ENCODE measurements at regions not wholly inside any gene's neighbourhood (a gene's known extent, or its start where the extent isn't known, plus 50 kb on each side); places are given as distances from the start of the nearest gene placed in this dataset.

DNA sequence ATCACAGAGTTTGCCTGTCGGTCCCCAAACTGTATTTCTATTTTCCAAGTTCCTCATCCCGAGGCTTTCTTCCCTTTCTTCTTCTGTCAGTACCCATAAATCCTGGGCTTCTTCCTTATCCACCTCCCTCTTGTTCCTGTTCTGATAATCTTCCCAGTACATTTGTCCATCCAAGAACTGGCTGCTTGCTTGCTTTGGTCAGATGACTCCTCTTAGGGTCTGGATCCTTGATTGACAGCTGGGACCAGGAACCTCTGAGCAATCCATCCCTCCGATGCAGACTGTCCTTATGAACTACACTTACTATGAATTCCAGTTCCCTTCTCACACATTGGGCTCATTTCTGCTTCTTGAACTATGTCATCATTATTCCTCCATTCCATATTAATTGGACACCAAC lies 275.3 kb upstream of the CITED2 start:
- DNase-seq = no peak

GRCh38 chr6:139649128-139649527 lies 274.7 kb upstream of the CITED2 start:
- no peak for DNase-seq

GRCh38 chr6:139648430-139649000 lies 274.1 kb upstream of the CITED2 start:
- DNase-seq = no peak

DNA sequence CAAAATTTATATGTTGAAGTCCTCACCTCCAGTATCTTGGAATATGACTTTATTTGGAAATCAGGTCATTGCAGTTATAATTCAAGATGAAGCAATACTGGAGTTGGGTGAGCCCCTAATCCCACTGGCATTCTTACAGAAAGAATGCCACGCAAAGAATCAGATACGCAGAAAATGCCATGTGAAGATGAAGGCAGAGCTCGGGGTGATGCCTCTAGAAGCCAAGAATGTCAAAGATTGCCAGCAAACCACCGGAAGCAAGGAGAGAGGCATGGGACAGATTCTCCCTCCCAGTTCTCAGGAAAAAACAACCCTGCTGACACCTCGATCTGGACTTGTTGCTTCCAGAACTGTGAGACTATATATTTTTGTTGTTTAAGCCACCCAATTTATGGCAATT lies 273.4 kb upstream of the CITED2 start:
- no peak for DNase-seq

DNA sequence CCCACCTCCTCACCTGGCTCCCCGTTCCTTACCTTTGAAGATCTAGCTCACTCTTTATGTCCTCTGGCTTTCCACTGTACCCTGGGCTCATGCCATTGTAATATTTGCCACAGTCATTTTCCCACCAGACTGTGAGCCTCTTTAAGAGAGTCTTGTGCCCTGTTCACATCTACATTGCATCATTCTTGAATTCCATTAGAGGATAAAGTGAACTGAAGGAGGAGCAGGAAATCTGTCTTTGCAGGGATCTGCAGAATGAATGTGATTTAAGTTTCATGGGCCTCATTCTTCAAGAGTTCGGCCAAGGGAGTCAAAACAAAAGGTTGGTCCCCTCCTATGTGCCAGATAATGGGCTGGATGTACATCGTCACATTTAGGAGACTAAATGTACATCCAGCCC lies 272.6 kb upstream of the CITED2 start:
- no peak for DNase-seq

GRCh38 chr6:139644821-139645220 lies 270.4 kb upstream of the CITED2 start:
- no peak for DNase-seq

- DNase-seq = no peak
Measured at GRCh38 chr6:139643986-139644385, 269.5 kb upstream of the CITED2 start.

DNA sequence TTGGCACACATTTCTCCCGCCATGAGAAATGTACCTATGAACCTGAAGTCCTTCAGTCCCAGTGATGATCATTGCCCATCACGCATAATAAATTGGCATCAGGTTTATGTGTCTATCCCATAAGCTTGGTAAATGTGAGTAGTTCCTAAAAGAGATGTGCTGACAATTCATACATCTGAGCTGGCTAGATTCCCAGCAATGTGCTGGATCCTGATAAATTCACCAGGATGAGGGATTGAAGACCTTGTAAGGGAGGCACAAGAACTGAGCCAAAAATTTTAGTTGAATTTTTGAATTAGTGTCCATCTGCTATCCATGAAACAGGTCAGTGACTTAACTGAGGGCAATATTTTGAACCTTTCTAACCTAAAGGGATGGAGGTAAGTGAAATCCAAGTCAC lies 267.9 kb upstream of the CITED2 start:
- DNase-seq = no peak

DNA sequence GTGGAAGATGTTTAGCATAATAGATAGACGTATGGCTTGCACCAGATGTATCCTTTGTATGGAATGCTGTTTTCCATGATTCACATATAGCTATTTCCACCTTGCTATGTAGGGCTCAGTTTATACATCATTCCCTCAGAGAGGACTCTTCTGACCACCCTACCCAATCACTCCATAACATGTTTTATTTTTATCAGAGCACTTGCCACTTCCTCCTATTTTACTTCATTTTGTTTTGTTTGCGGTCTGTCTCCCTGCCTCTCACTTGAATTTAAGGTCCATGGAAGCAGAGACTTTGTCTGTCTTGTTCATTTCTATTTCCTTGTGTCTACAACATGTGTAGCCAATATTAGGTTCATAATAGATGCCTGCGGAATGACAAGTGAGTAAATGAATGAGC lies 266.9 kb upstream of the CITED2 start:
- no peak for DNase-seq

- DNase-seq = no peak
Measured at GRCh38 chr6:139640921-139641320, 266.5 kb upstream of the CITED2 start.

DNA sequence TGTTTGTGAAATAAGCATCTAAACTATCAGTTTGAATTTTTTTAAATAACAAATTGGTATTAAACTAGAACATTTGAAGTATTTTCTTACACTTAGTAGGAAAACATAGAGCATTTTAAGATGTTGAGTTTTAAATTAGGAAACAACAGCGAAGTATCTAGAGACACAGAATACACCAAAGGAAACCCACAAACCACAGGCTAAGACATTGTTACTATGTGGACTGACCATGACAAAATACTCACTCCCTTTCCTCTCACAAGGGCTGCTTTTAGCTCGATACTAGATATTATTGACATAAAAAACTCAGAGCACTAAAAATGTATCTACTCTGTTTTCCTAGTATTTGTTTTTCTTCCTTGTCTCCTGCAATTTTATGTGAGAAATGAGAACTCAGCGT lies 266.0 kb upstream of the CITED2 start:
- DNase-seq = no peak

DNA sequence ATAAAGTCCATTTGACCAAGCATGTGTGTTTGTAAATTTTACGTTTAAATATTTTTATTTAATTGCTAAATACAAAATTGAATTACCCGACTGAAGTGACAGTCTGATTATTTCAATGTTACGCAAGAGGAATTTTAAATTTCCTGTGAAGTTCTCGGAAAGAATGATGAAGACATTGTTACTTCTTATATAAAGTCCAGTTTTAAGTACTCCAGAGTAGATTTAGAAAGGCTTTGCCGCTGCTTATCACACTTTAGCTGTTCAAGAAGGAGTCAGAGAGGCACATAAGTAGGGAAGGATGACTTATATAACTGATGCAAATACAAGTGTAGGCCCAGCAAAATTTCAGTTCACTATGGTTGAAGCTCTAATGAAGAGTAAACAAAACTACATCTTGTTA lies 265.1 kb upstream of the CITED2 start:
- no peak for DNase-seq

- no peak for DNase-seq
Measured at GRCh38 chr6:139638179-139638941, 263.9 kb upstream of the CITED2 start.

DNA sequence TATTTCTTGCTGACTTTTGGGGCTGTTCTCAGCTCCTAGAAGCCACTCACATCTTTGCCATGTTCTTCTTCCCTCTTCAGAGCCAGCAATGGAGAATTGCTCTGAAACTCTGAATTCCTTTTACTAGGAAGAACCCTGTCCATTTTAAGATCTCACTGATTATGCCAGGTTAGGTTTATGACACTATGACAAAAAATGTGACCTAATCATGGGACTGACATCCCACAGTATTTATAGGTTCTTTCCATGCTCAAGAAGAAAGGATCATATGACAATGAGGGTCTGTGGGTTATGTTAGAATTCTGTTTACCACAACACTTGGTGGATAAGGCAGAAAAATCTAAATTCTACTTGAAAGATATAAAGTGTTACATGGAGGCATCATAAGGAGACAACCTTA lies 263.3 kb upstream of the CITED2 start:
- no peak for DNase-seq

DNA sequence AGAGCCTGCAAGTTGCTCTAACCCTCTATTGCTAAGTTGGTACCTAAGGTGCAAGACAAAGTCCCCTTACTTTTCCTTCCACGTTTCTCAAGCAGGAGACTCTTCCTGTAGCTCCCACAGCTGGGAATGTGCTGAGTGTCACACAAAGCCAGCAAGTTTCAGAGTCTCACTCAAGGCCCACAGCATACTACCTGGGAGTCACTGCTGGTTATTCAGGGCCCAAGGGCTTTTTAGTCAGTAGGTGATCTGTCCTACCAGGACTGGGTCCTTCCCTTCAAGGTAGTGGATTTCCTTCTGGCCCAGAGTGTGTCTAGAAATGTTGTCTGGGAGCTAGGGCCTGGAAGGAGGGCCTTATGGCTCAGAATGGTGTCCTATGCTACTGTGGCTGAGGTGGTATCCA lies 261.9 kb upstream of the CITED2 start:
- no peak for DNase-seq

- no peak for DNase-seq
Measured at GRCh38 chr6:139635401-139636130, 261.1 kb upstream of the CITED2 start.

DNA sequence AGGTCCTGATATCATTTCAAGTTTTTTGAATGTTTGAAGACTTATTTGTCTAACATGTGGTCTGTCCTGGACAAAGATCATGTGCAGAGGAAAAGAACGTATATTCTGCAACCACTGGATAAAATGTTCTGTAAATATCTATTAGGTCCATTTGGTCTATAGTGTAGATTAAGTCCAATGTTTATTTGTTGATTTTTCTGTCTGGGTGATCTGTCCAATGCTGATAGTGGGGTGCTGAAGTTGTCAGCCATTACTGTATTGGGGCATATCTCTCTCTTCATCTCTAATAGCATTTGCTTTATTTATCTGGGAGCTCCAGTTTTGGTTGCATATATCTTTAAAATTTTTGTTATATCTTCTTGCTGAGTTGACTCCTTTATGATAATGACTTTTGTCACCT lies 258.4 kb upstream of the CITED2 start:
- no peak for DNase-seq

DNA sequence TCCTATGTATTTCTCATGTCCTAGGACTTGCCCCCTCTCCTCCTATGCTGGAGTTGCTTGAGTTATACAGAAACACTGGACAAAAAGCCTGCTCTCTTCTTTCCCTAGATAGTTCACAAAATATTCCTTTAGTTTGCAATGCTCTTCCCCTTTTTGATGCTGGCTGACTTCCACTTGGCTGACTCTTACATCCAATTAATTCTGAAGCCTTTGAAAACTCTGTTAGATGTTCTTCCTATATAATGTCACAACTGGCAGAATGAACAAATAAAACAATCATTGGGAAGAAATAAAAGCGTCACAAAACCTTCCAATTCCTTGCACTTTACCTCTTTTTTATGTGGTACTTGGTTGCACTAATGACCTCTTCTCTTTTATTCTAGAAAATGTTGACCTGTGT lies 253.8 kb upstream of the CITED2 start:
- DNase-seq = no peak

- no peak for DNase-seq
Measured at GRCh38 chr6:139627091-139627490, 252.6 kb upstream of the CITED2 start.

- DNase-seq = no peak
Measured at GRCh38 chr6:139625998-139626975, 251.8 kb upstream of the CITED2 start.

DNA sequence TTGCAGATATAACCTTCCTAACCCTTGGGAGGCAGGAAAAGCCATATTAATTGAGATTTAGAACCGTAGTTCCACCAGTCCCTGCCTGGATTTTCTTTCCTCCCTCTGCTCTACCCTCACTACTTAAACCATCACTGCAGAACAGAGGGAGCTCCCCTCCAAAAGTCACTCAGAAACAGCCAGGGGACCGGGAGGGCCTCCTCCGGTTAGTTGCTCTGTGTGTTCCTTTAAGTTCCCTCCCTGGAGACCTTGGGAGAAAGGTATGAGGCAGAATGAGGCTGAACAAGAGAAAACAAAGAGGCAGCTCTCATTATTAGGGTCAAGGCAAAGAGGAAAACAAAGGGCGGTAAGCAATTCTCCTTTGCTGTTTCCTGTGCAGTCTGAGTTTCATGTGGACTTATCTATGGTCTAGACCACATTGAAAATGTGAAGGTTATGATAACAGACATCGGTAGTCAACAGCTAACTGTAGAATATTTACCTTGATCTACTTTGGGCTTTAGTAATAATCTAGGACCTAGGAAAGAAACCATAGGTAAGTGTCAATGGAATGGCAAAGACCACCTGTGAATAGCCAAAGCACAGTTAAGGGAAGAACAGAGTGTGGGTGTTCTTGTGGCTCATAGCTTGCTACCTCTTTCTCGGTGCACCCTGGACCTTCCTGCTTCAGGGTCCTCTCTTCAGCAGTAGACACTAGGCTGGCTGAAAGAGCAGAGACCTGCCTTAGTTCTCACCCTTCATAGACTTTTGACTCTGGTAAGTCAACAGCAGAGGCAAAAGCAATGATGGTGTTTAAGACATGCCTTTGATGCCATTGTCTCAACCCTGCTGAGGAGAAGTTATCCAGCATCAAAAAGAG lies 250.9 kb upstream of the CITED2 start:
- no peak for DNase-seq

DNA sequence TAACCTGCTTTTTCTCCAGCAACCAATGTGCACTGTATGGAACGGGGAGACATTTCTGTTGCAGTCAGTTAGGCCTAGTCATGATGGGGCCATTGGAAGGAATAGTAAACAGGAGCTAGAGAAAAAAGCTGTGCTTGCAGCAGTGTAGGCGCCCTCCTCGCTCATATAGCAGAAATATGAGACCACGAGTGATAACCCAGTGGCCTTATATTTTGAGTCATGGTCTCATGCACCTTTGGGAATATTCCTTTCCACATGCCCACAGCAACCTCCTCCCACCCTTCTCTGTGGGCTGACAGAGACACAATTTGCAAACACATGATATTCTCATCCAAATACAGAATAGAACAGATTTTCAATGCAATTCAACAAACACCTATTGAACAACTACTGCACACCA lies 248.9 kb upstream of the CITED2 start:
- no peak for DNase-seq
